Activated T-cell treated with anti-CD3 and anti-CD28 coated beads, Interleukin-2, amount 50 U/mL, for 24 hours (primary cell): ENCODE measurements at regions not wholly inside any gene's neighbourhood (a gene's known extent, or its start where the extent isn't known, plus 50 kb on each side); places are given as distances from the start of the nearest gene placed in this dataset.
A peak's percentile ranks its signal among the peaks of the same experiment; 100 is the strongest.

Experiments
- DNase-seq: peaks from one replicate; pipeline ENCODE4 v3.0.0-alpha.2; 2020
- H3K27ac Mint-ChIP-seq: 2 replicates; pipeline ENCODE4 v1.8.0; 2020; ENCODE audit warnings: mild to moderate bottlenecking, mixed read lengths
- H3K27me3 Mint-ChIP-seq: 2 replicates; pipeline ENCODE4 v1.8.0; 2020; ENCODE audit warnings: mixed read lengths
- H3K36me3 Mint-ChIP-seq: 2 replicates; pipeline ENCODE4 v1.8.0; 2020; ENCODE audit warnings: low read depth, mixed read lengths
- H3K4me1 Mint-ChIP-seq: 2 replicates; pipeline ENCODE4 v1.8.0; 2020; ENCODE audit warnings: low read depth, mixed read lengths
- H3K4me3 Mint-ChIP-seq: 2 replicates; pipeline ENCODE4 v1.8.0; 2020; ENCODE audit warnings: mild to moderate bottlenecking, moderate library complexity, mixed read lengths
- H3K9me3 Mint-ChIP-seq: 2 replicates; pipeline ENCODE4 v1.8.0; 2020; ENCODE audit warnings: mixed read lengths

- Mint-ChIP-seq H3K4me3 (peak overlapping the region; percentile 69), H3K4me1 (peaks cover 18% of the 10 kb centered on the region), H3K27me3 (no peaks in the 10 kb centered on the region), H3K9me3 (no peaks in the 10 kb centered on the region), H3K27ac (peak overlapping the region; percentile 68), H3K36me3 (no peaks in the 10 kb centered on the region)
- DNase-seq, result peak; percentile 47
Measured at GRCh38 chr6:168884050-168884645, 369.5 kb downstream of the THBS2 start.

GRCh38 chr6:168883410-168884049 is 370.1 kb downstream of the THBS2 start:
- H3K27ac Mint-ChIP-seq, result peak overlapping the region; percentile 68

GRCh38 chr6:168880271-168880670 is 373.4 kb downstream of the THBS2 start:
- H3K4me1 Mint-ChIP-seq, result peaks cover 22% of the 10 kb centered on the region

More at GRCh38 chr6:168883410-168884049, 370.1 kb downstream of the THBS2 start:
- Mint-ChIP-seq H3K4me3 (no peak overlapping the region), H3K27me3 (no peaks in the 10 kb centered on the region), H3K36me3 (no peaks in the 10 kb centered on the region), H3K9me3 (no peaks in the 10 kb centered on the region), H3K4me1 (peaks cover 18% of the 10 kb centered on the region)
- no peak for DNase-seq

GRCh38 chr6:168877821-168878282 is 375.8 kb downstream of the THBS2 start:
- Mint-ChIP-seq H3K9me3 (no peaks in the 10 kb centered on the region), H3K36me3 (no peaks in the 10 kb centered on the region), H3K4me1 (peaks cover 4% of the 10 kb centered on the region), H3K4me3 (no peak overlapping the region), H3K27me3 (peaks cover 3% of the 10 kb centered on the region), H3K27ac (no peak overlapping the region)
- DNase-seq, result no peak

More at GRCh38 chr6:168880271-168880670, 373.4 kb downstream of the THBS2 start:
- Mint-ChIP-seq H3K9me3 (no peaks in the 10 kb centered on the region), H3K4me3 (no peak overlapping the region), H3K27ac (no peak overlapping the region), H3K27me3 (no peaks in the 10 kb centered on the region), H3K36me3 (no peaks in the 10 kb centered on the region)
- DNase-seq, result no peak

DNA sequence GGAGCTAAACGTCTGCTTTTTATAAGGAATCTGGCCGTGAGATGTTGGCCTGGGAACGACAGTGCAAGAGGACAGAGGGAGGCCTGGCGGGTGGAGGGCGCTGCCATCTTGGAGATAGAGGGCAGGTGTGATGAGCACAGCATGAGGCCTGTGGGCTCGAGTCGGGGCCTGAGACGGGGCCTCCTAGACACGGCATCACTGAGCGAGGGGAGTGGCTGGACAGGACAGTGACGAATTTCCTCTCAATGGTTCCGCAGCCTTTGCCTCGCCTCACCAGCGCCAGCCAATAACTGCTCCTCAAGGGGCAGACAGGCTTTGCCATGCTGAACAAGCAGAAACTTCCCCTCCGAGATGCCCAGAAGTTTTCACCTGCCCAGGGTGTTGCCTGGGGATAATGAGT is 376.7 kb downstream of the THBS2 start:
- no peak for DNase-seq
- Mint-ChIP-seq H3K36me3 (no peaks in the 10 kb centered on the region), H3K9me3 (no peaks in the 10 kb centered on the region), H3K4me3 (no peak overlapping the region), H3K4me1 (peaks cover 4% of the 10 kb centered on the region), H3K27me3 (peaks cover 3% of the 10 kb centered on the region), H3K27ac (no peak overlapping the region)

GRCh38 chr6:168875811-168876576 is 377.7 kb downstream of the THBS2 start:
- Mint-ChIP-seq H3K36me3 (no peaks in the 10 kb centered on the region), H3K27ac (no peak overlapping the region), H3K27me3 (peaks cover 3% of the 10 kb centered on the region), H3K4me1 (peaks cover 4% of the 10 kb centered on the region), H3K4me3 (no peak overlapping the region), H3K9me3 (no peaks in the 10 kb centered on the region)
- DNase-seq, result no peak

DNA sequence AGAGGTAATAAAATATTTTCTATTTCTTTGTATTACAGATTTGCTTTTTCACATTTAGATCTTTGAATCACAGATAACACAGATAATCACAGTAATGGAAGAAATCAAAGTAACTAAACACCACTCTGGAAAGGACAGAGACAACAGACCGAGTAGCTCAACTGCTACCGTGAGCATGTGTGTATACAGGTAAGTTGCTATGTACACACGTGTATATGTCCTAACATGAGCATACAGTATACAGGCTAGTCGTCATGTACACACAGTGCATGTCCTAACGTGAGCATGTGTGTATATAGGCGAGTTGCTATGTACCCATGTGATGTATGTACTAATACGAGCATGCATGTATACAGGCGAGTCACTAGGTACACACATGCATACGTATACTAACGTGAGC is 379.0 kb downstream of the THBS2 start:
- H3K36me3 Mint-ChIP-seq, result no peaks in the 10 kb centered on the region
- H3K4me3 Mint-ChIP-seq, result no peak overlapping the region
- DNase-seq, result no peak
- H3K27ac Mint-ChIP-seq, result no peak overlapping the region
- H3K9me3 Mint-ChIP-seq, result no peaks in the 10 kb centered on the region
- peaks cover 3% of the 10 kb centered on the region for H3K27me3 Mint-ChIP-seq
- peaks cover 4% of the 10 kb centered on the region for H3K4me1 Mint-ChIP-seq

- peaks cover 4% of the 10 kb centered on the region for H3K4me1 Mint-ChIP-seq
- H3K4me3 Mint-ChIP-seq, result no peak overlapping the region
- no peaks in the 10 kb centered on the region for H3K9me3 Mint-ChIP-seq
- H3K27me3 Mint-ChIP-seq, result peaks cover 3% of the 10 kb centered on the region
- H3K36me3 Mint-ChIP-seq, result no peaks in the 10 kb centered on the region
- H3K27ac Mint-ChIP-seq, result no peak overlapping the region
- no peak for DNase-seq
Measured at GRCh38 chr6:168873278-168874190, 380.1 kb downstream of the THBS2 start.

- Mint-ChIP-seq H3K27me3 (peaks cover 3% of the 10 kb centered on the region), H3K4me3 (no peak overlapping the region), H3K4me1 (no peaks in the 10 kb centered on the region), H3K36me3 (no peaks in the 10 kb centered on the region), H3K9me3 (no peaks in the 10 kb centered on the region), H3K27ac (no peak overlapping the region)
- no peak for DNase-seq
Measured at GRCh38 chr6:168871642-168872315, 381.9 kb downstream of the THBS2 start.

GRCh38 chr6:168870982-168871381 is 382.7 kb downstream of the THBS2 start:
- H3K4me3 Mint-ChIP-seq, result no peak overlapping the region
- DNase-seq, result no peak
- no peaks in the 10 kb centered on the region for H3K36me3 Mint-ChIP-seq
- H3K9me3 Mint-ChIP-seq, result no peaks in the 10 kb centered on the region
- no peaks in the 10 kb centered on the region for H3K4me1 Mint-ChIP-seq
- no peak overlapping the region for H3K27ac Mint-ChIP-seq
- H3K27me3 Mint-ChIP-seq, result peaks cover 3% of the 10 kb centered on the region

DNA sequence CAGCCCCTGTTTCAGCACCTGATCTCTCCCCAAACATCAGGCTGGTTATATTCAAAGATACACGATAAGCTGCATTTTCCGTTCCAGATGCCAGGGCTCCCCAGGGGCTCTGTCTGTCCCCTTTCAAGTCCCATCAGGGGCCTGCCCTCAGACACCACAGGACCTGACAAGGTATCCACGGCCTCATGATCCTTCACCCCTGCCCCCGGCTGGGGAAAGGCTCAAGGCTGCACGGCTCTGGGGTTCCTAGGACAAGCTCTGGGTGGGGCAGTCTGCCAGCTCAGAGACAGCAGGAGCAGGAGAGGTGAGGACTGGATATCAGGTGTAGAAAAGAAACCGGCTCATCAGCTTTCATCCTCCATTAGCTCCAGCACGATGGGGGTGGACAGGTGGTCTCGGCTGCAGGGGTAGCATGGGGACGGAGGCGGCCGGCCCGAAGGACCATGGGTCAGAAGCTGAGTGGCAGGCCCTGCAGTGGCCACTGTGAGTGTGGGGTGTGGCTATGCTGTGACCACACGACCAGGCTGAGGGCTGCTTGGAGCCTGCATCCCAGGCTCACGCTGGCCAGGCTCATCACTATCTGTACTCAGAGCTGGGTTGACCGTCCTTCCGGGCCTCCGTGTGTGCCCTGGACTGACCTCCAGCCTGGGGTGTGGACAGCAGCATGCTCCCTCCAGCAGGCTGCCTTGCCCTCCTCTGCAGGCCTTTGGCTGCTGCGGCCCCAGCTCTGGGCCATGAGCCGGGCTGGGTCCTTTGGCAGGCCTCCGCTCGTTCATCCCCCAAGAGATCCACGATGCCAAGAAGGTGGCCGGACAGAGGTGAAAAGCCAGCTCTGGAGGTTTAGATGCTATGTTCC is 386.2 kb downstream of the THBS2 start:
- Mint-ChIP-seq H3K4me3 (no peak overlapping the region), H3K9me3 (no peaks in the 10 kb centered on the region), H3K36me3 (no peaks in the 10 kb centered on the region), H3K4me1 (no peaks in the 10 kb centered on the region), H3K27ac (no peak overlapping the region), H3K27me3 (no peaks in the 10 kb centered on the region)
- no peak for DNase-seq

DNA sequence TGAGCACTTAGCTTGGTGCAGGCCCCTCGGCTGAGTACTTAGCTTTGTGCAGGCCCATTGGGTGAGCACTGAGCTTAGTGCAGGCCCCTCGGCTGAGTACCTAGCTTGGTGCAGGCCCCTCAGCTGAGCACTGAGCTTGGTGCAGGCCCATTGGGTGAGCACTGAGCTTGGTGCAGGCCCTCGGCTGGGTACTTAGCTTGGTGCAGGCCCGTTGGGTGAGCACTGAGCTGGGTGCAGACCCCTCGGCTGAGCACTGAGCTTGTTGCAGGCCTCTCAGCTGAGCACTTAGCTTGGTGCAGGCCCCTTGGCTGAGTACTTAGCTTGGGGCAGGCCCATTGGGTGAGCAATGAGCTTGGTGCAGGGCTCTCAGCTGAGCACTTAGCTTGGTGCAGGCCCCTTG is 387.1 kb downstream of the THBS2 start:
- Mint-ChIP-seq H3K9me3 (no peaks in the 10 kb centered on the region), H3K4me3 (no peak overlapping the region), H3K27ac (no peak overlapping the region), H3K36me3 (no peaks in the 10 kb centered on the region), H3K27me3 (no peaks in the 10 kb centered on the region), H3K4me1 (no peaks in the 10 kb centered on the region)
- DNase-seq, result no peak

DNA sequence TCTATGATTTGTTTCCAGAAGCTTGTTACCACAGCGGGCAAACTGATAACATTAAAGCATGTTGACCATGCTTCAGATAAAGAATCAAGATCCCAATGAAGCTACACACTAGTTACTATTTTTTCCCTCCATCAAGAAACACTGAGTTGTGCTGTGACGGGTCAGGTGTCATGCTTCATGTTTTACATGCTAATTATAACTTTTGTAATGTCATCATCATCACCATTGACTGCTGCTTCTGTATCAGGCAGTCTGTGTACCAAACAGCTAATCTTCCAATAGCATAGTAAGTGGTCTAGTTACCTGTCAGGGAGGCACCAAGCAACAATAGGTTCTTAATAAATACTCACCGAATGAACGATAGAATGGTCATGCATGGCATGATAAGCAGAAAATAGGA is 388.1 kb downstream of the THBS2 start:
- H3K36me3 Mint-ChIP-seq, result no peaks in the 10 kb centered on the region
- H3K4me3 Mint-ChIP-seq, result no peak overlapping the region
- H3K9me3 Mint-ChIP-seq, result no peaks in the 10 kb centered on the region
- H3K4me1 Mint-ChIP-seq, result no peaks in the 10 kb centered on the region
- peaks cover 1% of the 10 kb centered on the region for H3K27me3 Mint-ChIP-seq
- H3K27ac Mint-ChIP-seq, result no peak overlapping the region
- no peak for DNase-seq
